Esophagus muscularis mucosa (tissue), 3 donors: ENCODE measurements at regions not wholly inside any gene's neighbourhood (a gene's known extent, or its start where the extent isn't known, plus 50 kb on each side); places are given as distances from the start of the nearest gene placed in this dataset.

ENCODE experiments used
- POLR2AphosphoS5 ChIP-seq, 2 donors: sonication (generic); formaldehyde crosslinking; IDR thresholded peaks; one replicate each; pipeline ENCODE4 v1.6.1; 2017; ENCODE audit warnings: antibody characterized with exemption in 2 of 2
- TF ChIP-seq, protein P1 (sequence below), 3 experiments: fragments of 200-600 bp in 2 of 3; fragments of 450-650 bp in 1 of 3; sonication (generic) in 2 of 3; IDR thresholded peaks; one replicate each; pipeline ENCODE4 v1.5.1; 2017 to 2019; ENCODE audit warnings: antibody characterized with exemption in 3 of 3, mild to moderate bottlenecking in 2 of 3, moderate library complexity in 1 of 3

DNA sequence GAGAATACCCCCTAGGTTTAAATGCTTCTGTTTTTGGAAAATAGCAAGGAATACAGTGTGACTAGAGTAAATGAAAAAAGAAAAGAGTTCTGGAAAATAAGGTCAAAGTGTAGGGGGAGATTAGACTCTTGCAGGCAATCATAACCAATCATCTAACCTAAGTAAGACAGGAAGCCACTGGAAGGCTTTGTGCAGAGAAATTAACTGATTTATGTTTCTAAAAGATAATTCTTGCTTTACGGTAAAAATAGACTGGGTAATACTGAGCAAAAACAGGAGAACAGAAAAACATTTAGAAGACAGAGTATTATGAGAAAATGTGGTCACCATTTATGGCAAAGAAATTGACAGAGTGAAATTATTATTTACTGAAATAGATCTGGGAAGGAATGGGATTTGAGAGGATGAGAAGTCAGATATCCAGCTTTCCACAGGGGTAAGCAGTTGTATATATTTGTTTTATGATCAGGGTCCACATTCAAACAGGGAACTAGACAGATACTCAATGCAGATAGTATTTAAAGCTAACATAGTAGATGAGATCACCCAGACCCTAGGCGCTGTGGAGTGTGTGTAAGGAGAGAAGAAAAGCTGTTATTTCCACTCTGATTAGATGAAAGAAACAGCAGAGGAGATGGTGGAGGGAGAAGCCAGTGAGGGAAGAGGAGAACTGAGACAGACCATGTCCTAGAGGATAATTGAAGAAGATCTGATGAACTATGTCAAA, 1225.3 kb downstream of the CDH11 start:
- TF ChIP-seq, protein P1, sequence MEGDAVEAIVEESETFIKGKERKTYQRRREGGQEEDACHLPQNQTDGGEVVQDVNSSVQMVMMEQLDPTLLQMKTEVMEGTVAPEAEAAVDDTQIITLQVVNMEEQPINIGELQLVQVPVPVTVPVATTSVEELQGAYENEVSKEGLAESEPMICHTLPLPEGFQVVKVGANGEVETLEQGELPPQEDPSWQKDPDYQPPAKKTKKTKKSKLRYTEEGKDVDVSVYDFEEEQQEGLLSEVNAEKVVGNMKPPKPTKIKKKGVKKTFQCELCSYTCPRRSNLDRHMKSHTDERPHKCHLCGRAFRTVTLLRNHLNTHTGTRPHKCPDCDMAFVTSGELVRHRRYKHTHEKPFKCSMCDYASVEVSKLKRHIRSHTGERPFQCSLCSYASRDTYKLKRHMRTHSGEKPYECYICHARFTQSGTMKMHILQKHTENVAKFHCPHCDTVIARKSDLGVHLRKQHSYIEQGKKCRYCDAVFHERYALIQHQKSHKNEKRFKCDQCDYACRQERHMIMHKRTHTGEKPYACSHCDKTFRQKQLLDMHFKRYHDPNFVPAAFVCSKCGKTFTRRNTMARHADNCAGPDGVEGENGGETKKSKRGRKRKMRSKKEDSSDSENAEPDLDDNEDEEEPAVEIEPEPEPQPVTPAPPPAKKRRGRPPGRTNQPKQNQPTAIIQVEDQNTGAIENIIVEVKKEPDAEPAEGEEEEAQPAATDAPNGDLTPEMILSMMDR (IDR thresholded peaks at IDR 0.05): no peak
- TF ChIP-seq POLR2AphosphoS5 (IDR thresholded peaks at IDR 0.05): no peak
